Natural killer cell (primary cell): ENCODE measurements at regions not wholly inside any gene's neighbourhood (a gene's known extent, or its start where the extent isn't known, plus 50 kb on each side); places are given as distances from the start of the nearest gene placed in this dataset.

Experiments used
- ATAC-seq, 3 donors: fragments of 150-1000 bp in 2 of 3; fragments of 200-7000 bp in 1 of 3; cut with Tn5 transposase; 1 replicate in 1 of 3; 2 replicates in 2 of 3; pipeline ENCODE4 v1.10.0; 2021; ENCODE audit warnings: mild to moderate bottlenecking in 2 of 3, moderate library complexity in 2 of 3
- DNase-seq, 2 donors: peaks; one replicate each; pipeline versions ENCODE4 v3.0.0 to v3.0.0-alpha.2; 2013 to 2021; ENCODE audit warnings: mixed read lengths in 1 of 2
- H3K27ac ChIP-seq: one replicate; pipeline ENCODE4 v1.5.1; 2013; ENCODE audit warnings: mild to moderate bottlenecking, low read length
- H3K27me3 ChIP-seq: one replicate; pipeline ENCODE4 v1.6.1; 2013; ENCODE audit warnings: low read length; ENCODE audit not compliant: control insufficient read depth, insufficient read depth
- H3K36me3 ChIP-seq: one replicate; pipeline ENCODE4 v1.6.1; 2013; ENCODE audit warnings: low read length; ENCODE audit not compliant: control insufficient read depth, insufficient read depth
- H3K4me1 ChIP-seq: one replicate; pipeline ENCODE4 v1.6.1; 2013; ENCODE audit warnings: low read length; ENCODE audit not compliant: control insufficient read depth, insufficient read depth
- H3K4me3 ChIP-seq: one replicate; pipeline ENCODE4 v1.5.1; 2013; ENCODE audit warnings: low read length
- H3K9me3 ChIP-seq: one replicate; pipeline ENCODE4 v1.6.1; 2013; ENCODE audit warnings: low read length; ENCODE audit not compliant: control insufficient read depth, insufficient read depth
- H3K27ac Mint-ChIP-seq, 2 donors: one replicate each; pipeline ENCODE4 v1.8.0; 2022; ENCODE audit warnings: mild to moderate bottlenecking in 2 of 2, mixed read lengths in 2 of 2, moderate library complexity in 1 of 2
- H3K27me3 Mint-ChIP-seq, 2 donors: one replicate each; pipeline ENCODE4 v1.8.0; 2022; ENCODE audit warnings: low read depth in 2 of 2, mixed read lengths in 2 of 2
- H3K36me3 Mint-ChIP-seq: one replicate; pipeline ENCODE4 v1.8.0; 2022; ENCODE audit warnings: mixed read lengths
- H3K4me1 Mint-ChIP-seq, 2 donors: one replicate each; pipeline ENCODE4 v1.8.0; 2022; ENCODE audit warnings: mixed read lengths in 2 of 2
- H3K4me3 Mint-ChIP-seq: one replicate; pipeline ENCODE4 v1.8.0; 2022; ENCODE audit warnings: mild to moderate bottlenecking, moderate library complexity, mixed read lengths
- H3K9me3 Mint-ChIP-seq, 2 donors: one replicate each; pipeline ENCODE4 v1.8.0; 2022; ENCODE audit warnings: mixed read lengths in 2 of 2
- CTCF ChIP-seq: fragments of 200-600 bp; IDR thresholded peaks from one replicate; pipeline ENCODE4 v1.8.0; 2022; ENCODE audit warnings: antibody characterized with exemption
- WGBS: methylation state at CpG from one replicate; pipeline ENCODE4 v1.1.7; 2013; ENCODE audit warnings: missing lambda C conversion rate; ENCODE audit not compliant: insufficient coverage; 5-methylcytosine and 5-hydroxymethylcytosine counted together
- intact Hi-C: fragments of 100-400 bp; cut with micrococcal nuclease; formaldehyde crosslinking; loops from one replicate; pipeline ENCODE4 v1.14.2; 2022

GRCh38 chr20:48031122-48031521 is 245.8 kb upstream of the SULF2 start:
- ATAC-seq, result no peak
- no peak overlapping the region for H3K27ac Mint-ChIP-seq

GRCh38 chr20:48026981-48027592 is 241.8 kb upstream of the SULF2 start:
- H3K4me1 Mint-ChIP-seq, result no peaks in the 10 kb centered on the region
- ATAC-seq (no peak), DNase-seq (no peak)
- no peaks in the 10 kb centered on the region for H3K4me1 ChIP-seq
- H3K36me3 Mint-ChIP-seq, result no peaks in the 10 kb centered on the region
- no peaks in the 10 kb centered on the region for H3K9me3 Mint-ChIP-seq
- TF ChIP-seq CTCF, result no peak
- H3K36me3 ChIP-seq, result no peaks in the 10 kb centered on the region
- H3K27ac Mint-ChIP-seq, result no peak overlapping the region
- intact Hi-C loops, result no loop called here
- no peaks in the 10 kb centered on the region for H3K9me3 ChIP-seq
- H3K27me3 ChIP-seq, result no peaks in the 10 kb centered on the region
- no peak overlapping the region for H3K27ac ChIP-seq
- no peak overlapping the region for H3K4me3 Mint-ChIP-seq
- H3K4me3 ChIP-seq, result no peak overlapping the region
- H3K27me3 Mint-ChIP-seq, result peaks cover 2 to 25% of the 10 kb centered on the region in 2 donors
- 80% methylated on average over 9 of the region's 9 CpGs for whole genome bisulfite sequencing

More at GRCh38 chr20:48031122-48031521, 245.8 kb upstream of the SULF2 start:
- 72% methylated on average over 4 of the region's 4 CpGs for WGBS
- DNase-seq, result no peak
- Mint-ChIP-seq H3K27me3 (peaks cover 6 to 21% of the 10 kb centered on the region in 2 donors), H3K9me3 (no peaks in the 10 kb centered on the region), H3K36me3 (no peaks in the 10 kb centered on the region), H3K4me1 (no peaks in the 10 kb centered on the region), H3K4me3 (no peak overlapping the region)
- H3K27ac ChIP-seq, result no peak overlapping the region
- no peak overlapping the region for H3K4me3 ChIP-seq
- H3K9me3 ChIP-seq, result no peaks in the 10 kb centered on the region
- no peaks in the 10 kb centered on the region for H3K36me3 ChIP-seq
- intact Hi-C loops, result no loop called here
- no peaks in the 10 kb centered on the region for H3K4me1 ChIP-seq
- no peak for TF ChIP-seq CTCF
- H3K27me3 ChIP-seq, result no peaks in the 10 kb centered on the region

GRCh38 chr20:48025661-48026060 is 240.4 kb upstream of the SULF2 start:
- Mint-ChIP-seq H3K4me1 (no peaks in the 10 kb centered on the region), H3K27me3 (peaks cover 2 to 30% of the 10 kb centered on the region in 2 donors), H3K4me3 (no peak overlapping the region), H3K9me3 (no peaks in the 10 kb centered on the region), H3K27ac (no peak overlapping the region), H3K36me3 (no peaks in the 10 kb centered on the region)
- H3K27ac ChIP-seq, result no peak overlapping the region
- no peaks in the 10 kb centered on the region for H3K27me3 ChIP-seq
- no peak for TF ChIP-seq CTCF
- H3K36me3 ChIP-seq, result no peaks in the 10 kb centered on the region
- H3K9me3 ChIP-seq, result no peaks in the 10 kb centered on the region
- 48% methylated on average over 2 of the region's 4 CpGs for WGBS
- H3K4me1 ChIP-seq, result no peaks in the 10 kb centered on the region
- DNase-seq (no peak), ATAC-seq (no peak)
- no peak overlapping the region for H3K4me3 ChIP-seq
- intact Hi-C loops, result no loop called here

GRCh38 chr20:48025051-48025515 is 239.8 kb upstream of the SULF2 start:
- no peaks in the 10 kb centered on the region for H3K9me3 ChIP-seq
- no peaks in the 10 kb centered on the region for H3K36me3 Mint-ChIP-seq
- DNase-seq (no peak), ATAC-seq (no peak)
- WGBS, result 68% methylated on average over 13 of the region's 13 CpGs
- H3K36me3 ChIP-seq, result no peaks in the 10 kb centered on the region
- intact Hi-C loops, result no loop called here
- no peak overlapping the region for H3K4me3 Mint-ChIP-seq
- no peaks in the 10 kb centered on the region for H3K4me1 ChIP-seq
- H3K4me1 Mint-ChIP-seq, result no peaks in the 10 kb centered on the region
- H3K27me3 Mint-ChIP-seq, result peaks cover 4 to 33% of the 10 kb centered on the region in 2 donors
- no peak for TF ChIP-seq CTCF
- no peak overlapping the region for H3K27ac Mint-ChIP-seq
- H3K27me3 ChIP-seq, result no peaks in the 10 kb centered on the region
- no peaks in the 10 kb centered on the region for H3K9me3 Mint-ChIP-seq
- H3K27ac ChIP-seq, result no peak overlapping the region
- no peak overlapping the region for H3K4me3 ChIP-seq
